Heart right ventricle (tissue), 16 donors: ENCODE measurements at regions not wholly inside any gene's neighbourhood (a gene's known extent, or its start where the extent isn't known, plus 50 kb on each side); places are given as distances from the start of the nearest gene placed in this dataset.

ENCODE experiments used
- ATAC-seq, 8 donors: fragments of 200-7000 bp; cut with Tn5 transposase; one replicate each; pipeline ENCODE4 v1.9.1; 2020; ENCODE audit warnings: mild to moderate bottlenecking in 8 of 8, moderate library complexity in 8 of 8, moderate number of reproducible peaks in 1 of 8
- DNase-seq, 2 donors: peaks; one replicate each; pipeline ENCODE4 v3.0.0-alpha.2; 2020
- H3K27ac ChIP-seq, 10 donors: fragments of 200-600 bp; sonication (generic) in 2 of 10; one replicate each; pipeline versions ENCODE4 v1.5.0 to v1.8.0; 2020 to 2022; ENCODE audit warnings: mild to moderate bottlenecking in 3 of 10
- H3K27me3 ChIP-seq, 7 donors: fragments of 200-600 bp; one replicate each; pipeline ENCODE4 v1.8.0; 2021 to 2022; ENCODE audit warnings: mild to moderate bottlenecking in 2 of 7
- H3K36me3 ChIP-seq, 9 donors: fragments of 200-600 bp; sonication (generic) in 1 of 9; one replicate each; pipeline versions ENCODE4 v1.5.0 to v1.8.0; 2020 to 2022; ENCODE audit warnings: mild to moderate bottlenecking in 2 of 9
- H3K4me1 ChIP-seq, 9 donors: fragments of 200-600 bp; sonication (generic) in 1 of 9; one replicate each; pipeline versions ENCODE4 v1.5.0 to v1.8.0; 2020 to 2022; ENCODE audit warnings: mild to moderate bottlenecking in 4 of 9
- H3K4me3 ChIP-seq, 10 donors: fragments of 200-600 bp; sonication (generic) in 2 of 10; one replicate each; pipeline versions ENCODE4 v1.5.0 to v1.8.0; 2020 to 2022; ENCODE audit warnings: mild to moderate bottlenecking in 7 of 10, moderate library complexity in 2 of 10
- H3K9me3 ChIP-seq, 11 donors: fragments of 200-600 bp in 10 of 11; sonication (generic) in 2 of 11; one replicate each; pipeline versions ENCODE4 v1.5.0 to v1.8.0; 2013 to 2022; ENCODE audit warnings: mild to moderate bottlenecking in 2 of 11, control low read depth in 1 of 11, moderate library complexity in 1 of 11
- CTCF ChIP-seq, 9 donors: fragments of 200-600 bp; sonication (generic) in 2 of 9; IDR thresholded peaks; one replicate each; pipeline versions ENCODE4 v1.5.0 to v1.8.0; 2021 to 2022; ENCODE audit warnings: antibody characterized with exemption in 9 of 9, mild to moderate bottlenecking in 5 of 9, moderate library complexity in 1 of 9
- WGBS, 2 donors: extraction: QIAGEN DNeasy Blood & Tissue Kit; methylation state at CpG; one replicate each; pipeline ENCODE4 v1.1.7; 2013; ENCODE audit warnings: inconsistent platforms in 1 of 2; 5-methylcytosine and 5-hydroxymethylcytosine counted together
- intact Hi-C, 10 donors: fragments of 100-400 bp; cut with DNase I; formaldehyde crosslinking; loops; one replicate each; pipeline versions ENCODE4 v1.11.1 to v1.14.2; 2022
- donor health status: Arrhythmogenic right ventricular cardiomyopathy.
- donor health status: ischemic (EF 13 %, LVEDD 7.1; RV severe dilation, severe dysfunction).
- donor health status: healthy with polysubstance abuse.
- donor health status: DM: no; HTN: yes; CAD: no.
- donor health status: DM: no; HTN: no; CAD: no.
- donor health status: ischemic (EF 25% LVEDD 6.9; RV normal size, moderate dysfunction).
- donor health status: ischemic (EF 25% LVEDD 5.7; RV mildly dilated, moderate dysfunction).
- donor health status: healthy.
- donor health status: DM: yes; HTN: yes; CAD: no.
- donor health status: Ischemic cardiomyopathy.
- donor health status: ischemic (EF 35%, LVEDD 5.7; RV mildly dilated, moderate dysfunction).
- donor health status: nonischemic (EF 11% LVEDD 7.7; RV severe dilation, severe dysfunction).
- donor health status: DM: yes; HTN: yes; CAD: no.
- donor health status: PGD.
- donor health status: ischemic (EF 29% LVEDD 5.4; RV normal size, mild dysfunction).
- donor health status: nonischemic (EF 23%, LVEDD 6.1; RV moderate dilation, normal function).

- DNase-seq (no peak), ATAC-seq (no peak)
- H3K27me3 ChIP-seq: peaks cover 0 to 10% (median 0%) of the 10 kb centered on the region in 7 donors
- no peaks in the 10 kb centered on the region for H3K4me1 ChIP-seq
- WGBS, 2 donors: 79% methylated on average over 3 of the region's 3 CpGs
- H3K4me3 ChIP-seq: no peak overlapping the region
- TF ChIP-seq CTCF (IDR thresholded peaks at IDR 0.05): no peak
- H3K36me3 ChIP-seq: no peaks in the 10 kb centered on the region
- intact Hi-C loops: no loop called here
- H3K27ac ChIP-seq: no peak overlapping the region
- peaks cover 0 to 44% (median 10%) of the 10 kb centered on the region in 11 donors for H3K9me3 ChIP-seq
Observed at GRCh38 chr7:67590649-67591048, 594.0 kb downstream of the TYW1 start.

- WGBS, 2 donors: 46% methylated on average over 6 of the region's 6 CpGs
- H3K36me3 ChIP-seq: no peaks in the 10 kb centered on the region
- DNase-seq: no peak
- peaks cover 0 to 19% (median 4%) of the 10 kb centered on the region in 11 donors for H3K9me3 ChIP-seq
- no peak overlapping the region for H3K4me3 ChIP-seq
- intact Hi-C loops: no loop called here
- no peak for TF ChIP-seq CTCF (IDR thresholded peaks at IDR 0.05)
- H3K27me3 ChIP-seq: peaks cover 0 to 21% (median 5%) of the 10 kb centered on the region in 7 donors
- no peaks in the 10 kb centered on the region for H3K4me1 ChIP-seq
- ATAC-seq: no peak
- no peak overlapping the region for H3K27ac ChIP-seq
Observed at GRCh38 chr7:67593794-67594193, 597.2 kb downstream of the TYW1 start.

- peaks cover 0 to 5% (median 2%) of the 10 kb centered on the region in 11 donors for H3K9me3 ChIP-seq
- peaks cover 0 to 24% (median 5%) of the 10 kb centered on the region in 7 donors for H3K27me3 ChIP-seq
- no peak for TF ChIP-seq CTCF (IDR thresholded peaks at IDR 0.05)
- WGBS, 2 donors: 84 to 85% methylated on average over 15 of the region's 15 CpGs
- DNase-seq (no peak), ATAC-seq (no peak)
- H3K36me3 ChIP-seq: no peaks in the 10 kb centered on the region
- no peak overlapping the region for H3K27ac ChIP-seq
- no peak overlapping the region for H3K4me3 ChIP-seq
- intact Hi-C loops: no loop called here
- H3K4me1 ChIP-seq: no peaks in the 10 kb centered on the region
Observed at GRCh38 chr7:67595431-67596180, 599.0 kb downstream of the TYW1 start.

GRCh38 chr7:67597161-67597560 is 600.5 kb downstream of the TYW1 start:
- 73 to 75% methylated on average over 3 of the region's 3 CpGs for WGBS, 2 donors
- DNase-seq (no peak), ATAC-seq (no peak)
- Histone ChIP-seq H3K36me3 (no peaks in the 10 kb centered on the region), H3K27ac (no peak overlapping the region), H3K27me3 (peaks cover 0 to 26% (median 8%) of the 10 kb centered on the region in 7 donors), H3K4me3 (no peak overlapping the region), H3K9me3 (no peaks in the 10 kb centered on the region), H3K4me1 (no peaks in the 10 kb centered on the region)
- intact Hi-C loops: no loop called here
- no peak for TF ChIP-seq CTCF (IDR thresholded peaks at IDR 0.05)
